ENCODE measurements at regions not wholly inside any gene's neighbourhood (a gene's known extent, or its start where the extent isn't known, plus 50 kb on each side); places are given as distances from the start of the nearest gene placed in this dataset.

DNA sequence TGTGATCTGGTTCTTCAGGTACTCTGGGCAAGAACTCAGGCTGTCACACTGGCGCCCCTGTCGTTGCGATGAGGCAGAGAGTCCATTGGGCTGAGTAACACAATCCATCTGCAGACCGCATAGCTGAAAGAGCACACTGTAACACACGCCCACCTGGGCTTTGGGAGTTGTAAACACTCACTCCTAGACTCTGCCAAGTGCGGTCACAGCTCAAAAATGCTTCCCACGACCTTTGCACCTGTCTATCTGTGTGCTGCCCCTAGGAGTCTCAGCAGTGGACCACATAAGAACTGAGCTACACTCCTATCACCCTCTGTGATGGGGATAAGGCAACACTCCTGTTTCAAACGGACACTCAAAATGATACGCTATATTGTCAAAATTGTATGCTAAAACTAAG, 2028.3 kb downstream of the PCDH7 start:
- TF ChIP-seq, protein P1, sequence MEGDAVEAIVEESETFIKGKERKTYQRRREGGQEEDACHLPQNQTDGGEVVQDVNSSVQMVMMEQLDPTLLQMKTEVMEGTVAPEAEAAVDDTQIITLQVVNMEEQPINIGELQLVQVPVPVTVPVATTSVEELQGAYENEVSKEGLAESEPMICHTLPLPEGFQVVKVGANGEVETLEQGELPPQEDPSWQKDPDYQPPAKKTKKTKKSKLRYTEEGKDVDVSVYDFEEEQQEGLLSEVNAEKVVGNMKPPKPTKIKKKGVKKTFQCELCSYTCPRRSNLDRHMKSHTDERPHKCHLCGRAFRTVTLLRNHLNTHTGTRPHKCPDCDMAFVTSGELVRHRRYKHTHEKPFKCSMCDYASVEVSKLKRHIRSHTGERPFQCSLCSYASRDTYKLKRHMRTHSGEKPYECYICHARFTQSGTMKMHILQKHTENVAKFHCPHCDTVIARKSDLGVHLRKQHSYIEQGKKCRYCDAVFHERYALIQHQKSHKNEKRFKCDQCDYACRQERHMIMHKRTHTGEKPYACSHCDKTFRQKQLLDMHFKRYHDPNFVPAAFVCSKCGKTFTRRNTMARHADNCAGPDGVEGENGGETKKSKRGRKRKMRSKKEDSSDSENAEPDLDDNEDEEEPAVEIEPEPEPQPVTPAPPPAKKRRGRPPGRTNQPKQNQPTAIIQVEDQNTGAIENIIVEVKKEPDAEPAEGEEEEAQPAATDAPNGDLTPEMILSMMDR (IDR thresholded peaks at IDR 0.05): no peak
- TF ChIP-seq ZFX (IDR thresholded peaks at IDR 0.05; ENCODE audit: borderline replicate concordance): no peak

All from 22Rv1 (cell line).